Endothelial cell of umbilical vein (primary cell): ENCODE measurements at regions not wholly inside any gene's neighbourhood (a gene's known extent, or its start where the extent isn't known, plus 50 kb on each side); places are given as distances from the start of the nearest gene placed in this dataset.

Experiments used
- BruUV-seq: library from RNA; stranded (reverse); fragments of 400-500 nt; replicated peaks from 2 replicates; lab custom pipeline; 2021; lab: Mats Ljungman, UMichigan
- CTCF ChIA-PET: fragments of 300-600, 350-600 bp; sonication (Branson Sonifier 250); formaldehyde crosslinking; loops from one replicate; lab custom pipeline; 2021; ENCODE audit warnings: antibody characterized with exemption, inconsistent platforms; lab: Charles Lee
- POLR2A ChIA-PET: fragments of 300-600, 350-600 bp; sonication (Branson Sonifier 250); formaldehyde crosslinking; loops from one replicate; lab custom pipeline; 2021; ENCODE audit warnings: antibody characterized with exemption, inconsistent platforms; lab: Charles Lee
- DNase-seq: peaks from one replicate; pipeline ENCODE4 v3.0.0-alpha.2; 2011; ENCODE audit warnings: low read depth, low spot score
- FAIRE-seq: peaks from 2 replicates; lab custom pipeline; 2011; peaks lifted over from hg19 to GRCh38; lab: Jason Lieb, UNC
- H2AFZ ChIP-seq: 2 replicates; pipeline ENCODE4 v1.6.0; 2012; ENCODE audit warnings: low read depth, low read length, control low read depth, inconsistent platforms
- H3K27ac ChIP-seq: 2 replicates; pipeline ENCODE4 v1.5.1; 2011; ENCODE audit warnings: low read depth, mild to moderate bottlenecking, control low read depth, low read length, moderate library complexity; ENCODE audit not compliant: insufficient read depth
- H3K27me3 ChIP-seq, 2 experiments: 2 replicates each; pipeline versions ENCODE4 v1.6.0 to v1.6.1; 2011; ENCODE audit warnings: low read length in 2 of 2, mixed read lengths in 1 of 2; ENCODE audit not compliant: control insufficient read depth in 2 of 2, insufficient read depth in 2 of 2
- H3K36me3 ChIP-seq, 2 experiments: 2 replicates in 1 of 2; 3 replicates in 1 of 2; pipeline ENCODE4 v1.5.1; 2011; ENCODE audit warnings: low read length in 2 of 2, mild to moderate bottlenecking in 1 of 2, moderate library complexity in 1 of 2; ENCODE audit not compliant: control insufficient read depth in 2 of 2, insufficient read depth in 2 of 2; ENCODE audit errors: extremely low read depth in 1 of 2
- H3K4me1 ChIP-seq: 3 replicates; pipeline ENCODE4 v1.5.1; 2011; ENCODE audit warnings: mild to moderate bottlenecking, low read length; ENCODE audit not compliant: control insufficient read depth, insufficient read depth; ENCODE audit errors: extremely low read depth
- H3K4me2 ChIP-seq: 2 replicates; pipeline ENCODE4 v1.6.1; 2011; ENCODE audit warnings: low read length, control low read depth, mixed read lengths; ENCODE audit not compliant: insufficient read depth
- H3K4me3 ChIP-seq, 3 experiments: fragments of 200-600 bp in 1 of 3; sonication (generic), shearing (Covaris generic) in 1 of 3; replicated peaks in 1 of 3; 2 replicates each; pipeline ENCODE4 v1.5.1; 2011 to 2016; ENCODE audit warnings: control low read depth in 3 of 3, low read length in 3 of 3, mild to moderate bottlenecking in 2 of 3, inconsistent platforms in 1 of 3, low read depth in 1 of 3, moderate library complexity in 1 of 3; ENCODE audit not compliant: insufficient read depth in 1 of 3
- H3K79me2 ChIP-seq: 2 replicates; pipeline ENCODE4 v1.6.0; 2012; ENCODE audit warnings: low read length, inconsistent platforms; ENCODE audit not compliant: control insufficient read depth, insufficient read depth
- H3K9ac ChIP-seq: replicated peaks from 2 replicates; pipeline ENCODE3; 2011; ENCODE audit warnings: low read length, control low read depth; ENCODE audit not compliant: insufficient read depth; ENCODE audit errors: extremely low read depth
- H3K9me1 ChIP-seq: replicated peaks from 3 replicates; pipeline ENCODE4 v1.6.0; 2011; ENCODE audit warnings: mild to moderate bottlenecking, low read length; ENCODE audit not compliant: control insufficient read depth, insufficient read depth; ENCODE audit errors: extremely low read depth
- H3K9me3 ChIP-seq: replicated peaks from 2 replicates; pipeline ENCODE4 v1.5.1; 2012; ENCODE audit warnings: low read length, inconsistent platforms; ENCODE audit not compliant: control insufficient read depth, insufficient read depth
- H4K20me1 ChIP-seq: replicated peaks from 2 replicates; pipeline ENCODE3; 2011; ENCODE audit warnings: mild to moderate bottlenecking, low read length; ENCODE audit not compliant: control insufficient read depth, insufficient read depth; ENCODE audit errors: extremely low read depth
- CTCF ChIP-seq, 2 donors: IDR thresholded peaks; 1 replicate in 1 of 2; 2 replicates in 1 of 2; pipeline ENCODE4 v1.5.1; 2011; ENCODE audit warnings: low read length in 2 of 2, mild to moderate bottlenecking in 2 of 2, moderate library complexity in 2 of 2, control low read depth in 1 of 2, inconsistent platforms in 1 of 2, low read depth in 1 of 2; ENCODE audit not compliant: insufficient read depth in 1 of 2; ENCODE audit errors: extremely low read depth in 1 of 2
- EZH2 ChIP-seq: IDR thresholded peaks from 2 replicates; pipeline ENCODE4 v1.6.1; 2012; ENCODE audit warnings: borderline replicate concordance, low read depth, mild to moderate bottlenecking, moderate library complexity, low read length, inconsistent platforms; ENCODE audit not compliant: severe bottlenecking
- FOS ChIP-seq: IDR thresholded peaks from 2 replicates; pipeline ENCODE4 v1.6.1; 2011; ENCODE audit warnings: mild to moderate bottlenecking, low read length, moderate library complexity, borderline replicate concordance; ENCODE audit not compliant: insufficient read depth
- GATA2 ChIP-seq: IDR thresholded peaks from 2 replicates; pipeline ENCODE4 v1.7.0; 2011; ENCODE audit warnings: low read depth, mild to moderate bottlenecking, moderate library complexity, mixed read lengths, low read length; ENCODE audit not compliant: insufficient read length, insufficient read depth
- JUN ChIP-seq: IDR thresholded peaks from 2 replicates; pipeline ENCODE4 v1.6.1; 2011; ENCODE audit warnings: borderline replicate concordance, low read depth; ENCODE audit not compliant: insufficient read length, insufficient read depth
- MAX ChIP-seq: IDR thresholded peaks from 2 replicates; pipeline ENCODE4 v1.6.1; 2011; ENCODE audit not compliant: insufficient read depth, insufficient read length
- MYC ChIP-seq: IDR thresholded peaks from one replicate; pipeline ENCODE4 v1.6.1; 2011; ENCODE audit warnings: mild to moderate bottlenecking, low read depth, low read length
- POLR2A ChIP-seq: IDR thresholded peaks from 2 replicates; pipeline ENCODE4 v1.6.1; 2012; ENCODE audit warnings: low read depth, mild to moderate bottlenecking, control low read depth, low read length
- POLR2AphosphoS5 ChIP-seq: IDR thresholded peaks from 2 replicates; pipeline ENCODE4 v1.6.1; 2012; ENCODE audit warnings: low read depth, mild to moderate bottlenecking, control low read depth, low read length, moderate library complexity; ENCODE audit not compliant: insufficient read depth
- dilution Hi-C: fragments of 300-500 bp; cut with MboI; formaldehyde crosslinking; loops from one replicate; pipeline ENCODE4 v1.15.0; 2019; ENCODE audit warnings: low sequenced_read_pairs; ENCODE audit not compliant: extremely low pct_ligation_motif_present
- intact Hi-C: fragments of 100-400 bp; cut with micrococcal nuclease; formaldehyde crosslinking; loops from one replicate; pipeline ENCODE4 v1.10.0; 2022

GRCh38 chr6:44569931-44570385 lies 182.5 kb downstream of the CDC5L start:
- ChIA-PET CTCF (interaction anchor here (0.9 to 3.3 kb wide), 3 partner anchors 86 to 1360 kb away, joined by 3 to 19 read pairs (median 3); no protein-coding TSS in a partner anchor), POLR2A (no interaction called here)
- no peak for FAIRE-seq
- Histone ChIP-seq H3K36me3 (no peaks in the 10 kb centered on the region), H2AFZ (no peak overlapping the region), H3K79me2 (no peaks in the 10 kb centered on the region), H3K4me3 (no peak overlapping the region), H3K4me2 (no peak overlapping the region), H3K9ac (no peak overlapping the region), H3K4me1 (no peaks in the 10 kb centered on the region), H3K9me3 (no peaks in the 10 kb centered on the region), H3K9me1 (no peaks in the 10 kb centered on the region), H3K27ac (no peak overlapping the region), H3K27me3 (no peaks in the 10 kb centered on the region), H4K20me1 (no peaks in the 10 kb centered on the region)
- dilution Hi-C loops = no loop called here
- no TSS peak for BruUV-seq
- DNase-seq = no peak
- TF ChIP-seq GATA2 (no peak), MAX (no peak), EZH2 (no peak), FOS (no peak), POLR2AphosphoS5 (no peak), JUN (no peak), POLR2A (no peak), CTCF (IDR thresholded peaks at IDR 0.05; ENCODE audit: extremely low read depth in 1 of 2, insufficient read depth in 1 of 2, low read depth in 1 of 2, low read length in 2 of 2) (no peak), MYC (no peak)
- intact Hi-C loops = no loop called here
